Stomach smooth muscle (tissue), 2 donors: ENCODE measurements at regions not wholly inside any gene's neighbourhood (a gene's known extent, or its start where the extent isn't known, plus 50 kb on each side); places are given as distances from the start of the nearest gene placed in this dataset.

Source experiments
- H3K27ac ChIP-seq: one replicate; pipeline ENCODE4 v1.7.0; 2013; ENCODE audit warnings: mild to moderate bottlenecking, low read length, inconsistent platforms
- H3K27me3 ChIP-seq, 2 donors: one replicate each; pipeline ENCODE4 v1.7.0; 2013; ENCODE audit warnings: low read length in 2 of 2; ENCODE audit not compliant: insufficient read depth in 2 of 2, control insufficient read depth in 1 of 2
- H3K36me3 ChIP-seq, 2 donors: one replicate each; pipeline ENCODE4 v1.7.0; 2013; ENCODE audit warnings: low read length in 2 of 2; ENCODE audit not compliant: control insufficient read depth in 2 of 2, insufficient read depth in 2 of 2
- H3K4me1 ChIP-seq: one replicate; pipeline ENCODE4 v1.7.0; 2013; ENCODE audit warnings: low read length; ENCODE audit not compliant: control insufficient read depth, insufficient read depth
- H3K4me3 ChIP-seq, 2 donors: one replicate each; pipeline ENCODE4 v1.7.0; 2013; ENCODE audit warnings: low read length in 2 of 2
- H3K9ac ChIP-seq, 2 donors: one replicate each; pipeline ENCODE4 v1.7.0; 2013; ENCODE audit warnings: low read length in 2 of 2, mild to moderate bottlenecking in 1 of 2
- H3K9me3 ChIP-seq, 2 donors: one replicate each; pipeline ENCODE4 v1.7.0; 2013; ENCODE audit warnings: low read length in 2 of 2; ENCODE audit not compliant: control insufficient read depth in 2 of 2
- donor health status: healthy.
- donor health status: Pancreatic carcinoma.

- Histone ChIP-seq H3K9me3 (no peaks in the 10 kb centered on the region), H3K4me1 (no peaks in the 10 kb centered on the region), H3K27ac (no peak overlapping the region), H3K27me3 (no peaks in the 10 kb centered on the region), H3K9ac (no peak overlapping the region), H3K4me3 (no peak overlapping the region), H3K36me3 (no peaks in the 10 kb centered on the region)
Measured at GRCh38 chr2:172287605-172288315, 139.6 kb upstream of the ITGA6 start.

GRCh38 chr2:172288603-172289002, 138.8 kb upstream of the ITGA6 start:
- no peak overlapping the region for H3K27ac ChIP-seq
- H3K27me3 ChIP-seq: no peaks in the 10 kb centered on the region
- H3K4me3 ChIP-seq: no peak overlapping the region
- H3K4me1 ChIP-seq: no peaks in the 10 kb centered on the region
- no peaks in the 10 kb centered on the region for H3K9me3 ChIP-seq
- H3K36me3 ChIP-seq: no peaks in the 10 kb centered on the region
- no peak overlapping the region for H3K9ac ChIP-seq

- Histone ChIP-seq H3K27ac (no peak overlapping the region), H3K9ac (no peak overlapping the region), H3K36me3 (no peaks in the 10 kb centered on the region), H3K27me3 (peaks cover 3 to 10% of the 10 kb centered on the region in 2 donors), H3K4me3 (no peak overlapping the region), H3K9me3 (no peaks in the 10 kb centered on the region), H3K4me1 (no peaks in the 10 kb centered on the region)
Measured at GRCh38 chr2:172293952-172294351, 133.4 kb upstream of the ITGA6 start.

GRCh38 chr2:172294983-172295382, 132.4 kb upstream of the ITGA6 start:
- Histone ChIP-seq H3K27ac (no peak overlapping the region), H3K9ac (no peak overlapping the region), H3K4me3 (no peak overlapping the region), H3K36me3 (no peaks in the 10 kb centered on the region), H3K9me3 (no peaks in the 10 kb centered on the region), H3K4me1 (no peaks in the 10 kb centered on the region), H3K27me3 (peaks cover 3 to 10% of the 10 kb centered on the region in 2 donors)

- Histone ChIP-seq H3K4me3 (no peak overlapping the region), H3K36me3 (no peaks in the 10 kb centered on the region), H3K9ac (no peak overlapping the region), H3K27ac (no peak overlapping the region), H3K27me3 (peaks cover 3 to 10% of the 10 kb centered on the region in 2 donors), H3K9me3 (peaks cover 0 to under 1% of the 10 kb centered on the region in 2 donors), H3K4me1 (no peaks in the 10 kb centered on the region)
Measured at GRCh38 chr2:172295677-172296076, 131.7 kb upstream of the ITGA6 start.

- no peak overlapping the region for H3K4me3 ChIP-seq
- no peaks in the 10 kb centered on the region for H3K36me3 ChIP-seq
- peaks cover 3 to 10% of the 10 kb centered on the region in 2 donors for H3K27me3 ChIP-seq
- peaks cover 0 to 4% of the 10 kb centered on the region in 2 donors for H3K9me3 ChIP-seq
- no peak overlapping the region for H3K9ac ChIP-seq
- H3K27ac ChIP-seq: no peak overlapping the region
- no peaks in the 10 kb centered on the region for H3K4me1 ChIP-seq
Measured at GRCh38 chr2:172296267-172297046, 130.9 kb upstream of the ITGA6 start.

GRCh38 chr2:172297531-172297930, 129.9 kb upstream of the ITGA6 start:
- Histone ChIP-seq H3K9ac (no peak overlapping the region), H3K27me3 (peaks cover 3 to 10% of the 10 kb centered on the region in 2 donors), H3K9me3 (peaks cover 0 to 4% of the 10 kb centered on the region in 2 donors), H3K4me1 (no peaks in the 10 kb centered on the region), H3K4me3 (no peak overlapping the region), H3K27ac (no peak overlapping the region), H3K36me3 (no peaks in the 10 kb centered on the region)

- Histone ChIP-seq H3K4me1 (no peaks in the 10 kb centered on the region), H3K9me3 (peaks cover 0 to 4% of the 10 kb centered on the region in 2 donors), H3K27me3 (peaks cover 3 to 10% of the 10 kb centered on the region in 2 donors), H3K9ac (no peak overlapping the region), H3K4me3 (no peak overlapping the region), H3K36me3 (no peaks in the 10 kb centered on the region), H3K27ac (no peak overlapping the region)
Measured at GRCh38 chr2:172297950-172298349, 129.4 kb upstream of the ITGA6 start.

- Histone ChIP-seq H3K4me3 (no peak overlapping the region), H3K36me3 (no peaks in the 10 kb centered on the region), H3K4me1 (no peaks in the 10 kb centered on the region), H3K9me3 (peaks cover 0 to 4% of the 10 kb centered on the region in 2 donors), H3K27me3 (peaks cover 3 to 10% of the 10 kb centered on the region in 2 donors), H3K9ac (no peak overlapping the region), H3K27ac (no peak overlapping the region)
Measured at GRCh38 chr2:172299741-172300140, 127.6 kb upstream of the ITGA6 start.

GRCh38 chr2:172300851-172301250, 126.5 kb upstream of the ITGA6 start:
- Histone ChIP-seq H3K27me3 (peaks cover 3 to 10% of the 10 kb centered on the region in 2 donors), H3K36me3 (no peaks in the 10 kb centered on the region), H3K4me3 (no peak overlapping the region), H3K9ac (no peak overlapping the region), H3K4me1 (no peaks in the 10 kb centered on the region), H3K27ac (no peak overlapping the region), H3K9me3 (peaks cover 0 to 4% of the 10 kb centered on the region in 2 donors)

- H3K4me3 ChIP-seq: no peak overlapping the region
- no peaks in the 10 kb centered on the region for H3K4me1 ChIP-seq
- no peak overlapping the region for H3K9ac ChIP-seq
- H3K27ac ChIP-seq: no peak overlapping the region
- H3K9me3 ChIP-seq: peaks cover 0 to 4% of the 10 kb centered on the region in 2 donors
- H3K36me3 ChIP-seq: no peaks in the 10 kb centered on the region
- H3K27me3 ChIP-seq: no peaks in the 10 kb centered on the region
Measured at GRCh38 chr2:172305066-172305465, 122.3 kb upstream of the ITGA6 start.
